Medulla oblongata (tissue), 1 donor: ENCODE measurements at regions not wholly inside any gene's neighbourhood (a gene's known extent, or its start where the extent isn't known, plus 50 kb on each side); places are given as distances from the start of the nearest gene placed in this dataset.

ENCODE experiments used
- DNase-seq: peaks from one replicate; pipeline ENCODE4 v3.0.0-alpha.2; 2015; ENCODE audit errors: extremely low spot score

DNA sequence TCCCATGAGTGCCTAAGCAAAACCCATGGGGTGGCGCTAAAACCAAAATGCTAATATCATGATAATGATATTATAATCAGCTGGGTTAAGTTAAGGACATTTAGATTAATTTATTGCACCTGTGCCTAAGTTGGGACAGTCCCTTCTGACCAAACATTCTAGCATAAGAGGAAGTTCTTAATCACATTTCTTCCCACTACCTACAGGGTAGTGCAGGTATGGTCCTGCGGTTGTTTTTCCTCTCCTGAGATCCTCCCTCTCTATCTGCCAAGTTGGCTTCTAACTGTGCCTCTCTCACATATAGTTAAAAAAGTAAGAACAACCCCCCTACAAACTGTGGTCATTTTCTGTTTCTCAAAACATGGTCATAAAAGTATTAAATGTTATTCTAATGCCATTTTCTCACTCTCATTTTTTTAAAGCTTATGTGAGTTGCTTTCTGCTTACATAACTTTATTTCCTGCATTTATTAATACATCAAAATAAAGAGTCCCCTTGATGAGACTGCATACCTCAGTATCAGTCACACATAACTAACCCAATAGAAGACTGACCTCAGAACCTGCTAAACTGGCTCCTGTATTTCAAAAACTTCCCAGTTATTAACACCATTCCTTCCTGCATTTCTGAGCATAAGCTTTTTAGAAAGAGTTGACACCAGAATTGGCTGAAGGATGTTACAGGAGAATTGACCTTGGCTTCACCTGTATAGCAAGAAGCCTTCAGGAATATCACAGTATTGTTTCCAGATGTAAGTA lies 1332.5 kb downstream of the FSTL5 start:
- DNase-seq = no peak

DNA sequence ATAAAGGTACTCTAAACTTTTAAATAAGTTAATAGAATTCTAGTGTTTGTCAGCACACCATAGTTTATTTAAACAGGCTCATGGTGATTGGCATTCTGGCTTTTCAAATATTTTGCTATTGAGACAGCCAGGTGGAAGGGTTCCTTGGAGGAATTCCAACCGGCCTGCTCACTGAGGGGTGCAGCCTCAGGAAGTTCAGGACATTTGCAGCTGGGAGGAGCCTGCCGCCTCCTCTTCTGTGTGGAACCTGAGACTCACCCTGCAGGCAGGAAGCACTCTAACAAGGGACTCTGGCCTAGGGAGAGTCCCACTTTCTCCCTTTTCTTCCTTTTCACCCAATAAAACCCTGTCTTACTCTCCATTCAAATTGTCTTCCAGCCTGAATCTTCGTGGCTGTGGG lies 1328.0 kb downstream of the FSTL5 start:
- no peak for DNase-seq

DNA sequence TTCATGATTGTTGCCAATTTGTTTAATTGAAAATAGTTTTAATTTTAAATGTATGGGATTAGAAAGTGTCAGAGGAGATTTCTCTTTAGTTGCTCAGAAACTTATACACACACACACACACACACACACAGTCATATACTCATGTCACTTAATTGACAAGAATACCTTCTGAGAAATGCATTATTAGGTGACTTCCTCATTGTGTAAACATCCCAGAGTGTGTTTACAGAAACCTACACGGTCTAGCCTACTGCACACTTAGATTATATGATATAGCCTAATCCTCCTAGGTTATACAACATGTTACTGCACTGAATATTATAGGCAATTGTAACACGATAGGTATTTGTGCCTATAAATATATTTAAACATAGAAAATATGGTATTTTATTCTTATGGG lies 1327.4 kb downstream of the FSTL5 start:
- no peak for DNase-seq

DNA sequence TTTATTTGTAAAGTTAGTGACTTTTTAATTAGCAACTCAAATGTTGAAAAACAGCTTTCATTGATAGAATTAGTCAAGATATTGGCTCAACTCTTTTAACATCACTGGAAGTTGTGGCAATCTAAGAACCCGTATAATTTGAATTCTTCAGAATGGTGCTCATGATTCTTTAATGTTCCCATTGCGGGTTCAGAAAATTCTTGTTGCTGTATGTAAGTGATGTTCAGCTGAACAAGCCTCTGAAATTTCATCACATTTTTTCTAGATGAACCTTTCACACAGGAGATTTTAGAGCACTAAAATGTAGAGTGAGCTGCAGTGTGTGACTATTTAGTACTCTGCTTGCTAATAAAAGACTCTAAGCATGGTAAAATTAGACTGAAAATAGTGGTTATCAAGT lies 1317.7 kb downstream of the FSTL5 start:
- no peak for DNase-seq

DNA sequence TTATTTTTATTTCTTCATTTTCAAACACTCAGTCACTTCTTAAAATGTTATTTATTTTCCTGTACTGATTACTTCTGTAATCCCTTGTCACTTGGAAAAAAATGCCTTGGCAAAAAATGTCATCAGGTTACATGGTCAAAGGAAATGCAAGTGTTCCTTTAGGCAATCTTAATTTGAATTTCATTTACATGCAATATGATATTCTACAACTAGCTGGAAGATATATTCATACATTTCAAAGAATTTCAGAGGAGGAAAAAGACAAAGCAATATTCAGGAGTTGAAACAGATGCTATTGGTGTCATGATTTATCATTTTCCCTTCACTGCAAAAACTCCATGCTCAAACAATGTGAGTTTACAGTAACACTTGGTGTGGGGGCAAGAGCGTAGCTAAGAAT lies 1316.6 kb downstream of the FSTL5 start:
- DNase-seq = no peak

DNA sequence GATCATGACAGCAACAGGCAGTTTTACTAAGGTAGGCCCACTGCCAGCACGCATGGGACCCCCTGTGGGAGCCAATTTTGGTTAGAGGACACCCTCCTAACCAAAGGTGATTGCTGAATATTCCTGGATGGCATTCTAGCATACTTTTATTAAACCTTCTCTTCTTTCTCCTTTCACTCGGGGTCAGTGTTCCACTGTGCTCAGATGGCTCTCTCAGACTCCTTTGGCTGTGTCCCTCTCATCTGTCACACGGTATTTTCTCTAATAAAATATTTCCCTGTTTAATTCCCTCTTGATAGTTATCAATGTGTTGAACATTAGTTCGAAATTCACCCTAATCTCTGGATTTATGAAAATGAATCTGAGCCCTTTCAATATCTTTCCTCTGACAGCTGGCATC lies 1315.3 kb downstream of the FSTL5 start:
- no peak for DNase-seq

DNA sequence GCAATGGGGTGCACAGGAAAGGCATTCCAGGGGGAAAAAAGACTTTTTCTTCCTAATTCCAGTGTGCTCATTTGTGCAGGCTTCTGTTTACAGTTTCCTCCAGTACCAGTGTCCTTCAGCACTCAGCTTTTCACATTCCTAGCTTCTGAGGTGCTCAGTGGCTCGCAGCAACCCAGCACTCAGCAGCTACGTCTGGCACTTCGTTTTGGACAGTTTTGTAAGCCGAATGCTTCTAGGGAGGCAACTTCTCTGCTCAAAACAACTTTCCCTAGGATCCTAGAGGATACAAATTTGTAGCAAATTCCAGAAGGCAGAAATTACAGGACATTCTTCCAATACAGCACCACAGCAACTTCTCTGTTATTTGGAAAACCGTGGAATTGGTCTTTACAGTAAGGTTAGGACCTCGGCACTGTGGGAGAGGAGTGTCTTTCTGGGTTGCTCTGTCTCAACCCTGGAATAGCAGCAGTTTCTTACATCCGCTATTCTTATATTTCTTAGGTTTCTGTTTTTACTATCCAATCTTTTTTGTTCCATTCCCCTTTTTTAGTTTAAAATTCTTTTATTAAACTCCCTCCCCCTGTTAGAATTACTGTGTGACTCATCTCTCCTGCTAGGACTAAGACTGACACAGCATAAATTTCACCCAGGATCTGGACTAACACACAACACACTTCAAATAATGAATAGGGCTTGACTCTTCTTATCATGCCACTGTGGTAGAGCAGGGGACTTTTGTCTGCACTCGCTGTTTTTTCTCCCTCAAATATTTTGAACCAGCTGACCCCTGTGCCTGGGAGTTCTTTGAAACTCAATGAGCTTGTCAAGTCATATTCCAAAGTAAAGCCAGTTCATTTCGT lies 1314.7 kb downstream of the FSTL5 start:
- peak; percentile 9 for DNase-seq

DNA sequence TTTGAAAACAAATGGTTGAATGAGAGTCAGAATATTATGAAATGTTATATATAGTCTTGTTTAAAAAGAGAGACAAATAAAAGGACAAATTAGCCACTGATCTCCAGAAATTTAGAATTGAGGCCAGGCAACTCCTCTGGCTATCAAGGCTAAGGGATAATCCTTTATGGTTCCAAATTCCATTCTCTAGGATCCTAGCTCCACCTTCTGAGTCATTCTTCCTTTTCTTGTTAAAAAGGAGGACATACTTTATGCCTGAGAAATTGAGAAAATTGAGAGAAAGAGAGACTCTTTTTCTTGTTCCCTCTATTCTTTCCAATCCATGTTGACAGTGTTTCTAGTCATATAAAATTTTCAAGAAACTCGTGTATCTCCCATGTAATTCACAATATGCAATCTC lies 1299.5 kb downstream of the FSTL5 start:
- no peak for DNase-seq

DNA sequence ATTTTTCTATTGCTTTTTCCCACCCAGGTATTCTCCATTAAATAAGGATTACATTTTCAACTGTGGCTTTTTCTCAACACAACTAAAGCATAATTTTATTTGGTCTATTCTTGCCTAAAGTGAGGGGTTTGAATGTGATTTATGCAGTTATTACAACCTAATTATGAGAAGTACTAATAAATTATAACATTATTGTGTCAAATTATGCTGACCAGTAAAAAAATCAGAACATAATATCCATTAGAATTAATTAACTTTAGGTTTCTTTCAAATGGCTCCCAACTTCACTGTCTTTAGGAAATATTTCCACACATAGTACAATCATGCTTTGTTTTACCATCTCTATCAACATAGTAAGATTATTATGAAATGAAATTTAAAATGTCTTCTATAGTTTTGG lies 1293.9 kb downstream of the FSTL5 start:
- no peak for DNase-seq

DNA sequence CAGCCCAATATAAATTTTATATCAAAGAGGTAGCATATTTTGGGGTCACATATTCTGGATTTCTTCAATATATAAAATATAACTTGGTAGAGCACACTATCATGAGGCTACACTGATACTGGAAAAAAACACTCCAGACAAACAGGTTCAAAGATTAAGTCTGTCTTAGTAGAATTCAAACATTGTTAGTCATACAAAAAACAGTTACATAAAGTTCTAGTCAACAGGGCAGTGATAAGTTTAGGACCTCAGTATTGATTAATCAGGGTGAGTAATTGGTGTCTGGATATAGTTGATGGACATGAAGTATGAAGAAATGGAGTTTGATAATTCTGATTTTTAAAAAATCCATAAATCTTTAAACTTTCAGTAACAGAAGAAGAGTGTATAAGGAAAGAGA lies 1291.3 kb downstream of the FSTL5 start:
- DNase-seq = no peak

DNA sequence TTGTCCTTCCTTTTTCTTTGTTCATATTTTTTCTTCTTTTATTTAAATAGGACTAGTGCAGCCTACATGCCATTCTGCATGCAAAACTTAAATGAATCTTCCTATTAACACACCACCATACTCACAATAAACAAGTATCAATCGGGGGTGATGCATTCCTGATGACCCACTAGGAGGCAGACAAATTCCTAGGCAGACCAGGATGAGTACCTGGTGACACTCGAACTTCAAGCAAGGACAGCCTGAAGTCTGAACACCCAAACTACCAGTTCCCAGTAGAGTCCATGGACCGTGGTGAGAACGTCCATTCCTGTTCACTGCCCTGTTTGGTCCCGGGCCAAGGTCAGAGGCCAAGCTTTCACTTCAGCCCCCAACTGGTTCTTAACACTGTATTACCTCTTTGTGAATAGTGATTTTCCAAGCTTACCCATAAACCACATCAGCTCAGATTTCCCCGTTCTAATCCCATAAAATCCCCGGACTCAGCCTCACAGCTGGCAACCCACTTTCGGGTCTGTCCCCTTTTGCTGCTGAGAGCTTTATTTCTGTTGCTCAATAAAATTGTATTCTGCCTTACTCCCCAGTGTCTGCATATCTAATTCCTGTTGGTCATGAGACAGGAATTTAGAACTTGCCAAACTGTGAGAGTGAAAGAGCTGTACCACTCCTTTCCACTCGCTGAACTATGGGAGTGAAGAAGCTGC lies 1286.6 kb downstream of the FSTL5 start:
- no peak for DNase-seq

DNA sequence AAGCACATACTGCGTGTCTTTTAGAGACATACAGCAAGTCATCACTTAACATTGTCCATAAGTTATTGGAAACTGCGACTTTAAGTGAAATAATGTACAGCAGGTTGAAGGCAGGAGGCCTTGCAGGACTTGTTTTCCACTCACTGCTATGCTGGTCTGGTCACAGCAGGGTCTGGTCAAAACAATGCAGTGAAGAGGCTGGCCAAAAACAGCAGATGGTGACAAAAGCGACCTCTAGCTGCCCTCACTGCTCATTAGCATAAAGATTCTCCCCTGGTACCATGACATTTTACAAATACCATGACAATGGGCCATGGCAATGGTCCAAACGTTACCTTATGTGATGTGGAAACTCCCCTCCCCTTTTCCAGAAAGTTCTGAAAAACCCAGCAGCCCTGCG lies 1283.6 kb downstream of the FSTL5 start:
- DNase-seq = no peak

DNA sequence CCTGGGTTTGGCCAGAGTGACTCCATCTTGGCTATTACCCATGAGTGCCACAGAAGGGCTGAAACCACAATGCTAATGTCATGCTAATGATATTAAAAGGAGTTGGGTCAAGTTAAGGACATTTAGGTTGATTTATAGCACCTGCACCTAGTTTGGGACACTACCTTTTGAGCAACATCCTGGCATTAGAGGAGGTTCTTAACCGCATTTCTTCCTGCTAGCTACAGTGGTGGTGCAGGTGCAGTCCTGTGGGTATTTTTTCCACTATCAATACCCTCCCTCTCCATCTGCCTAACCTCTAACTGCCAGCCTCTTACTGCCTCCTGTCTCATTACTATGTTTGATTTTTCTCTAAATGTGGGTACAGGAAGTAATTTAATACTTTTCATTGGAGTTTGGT lies 1276.1 kb downstream of the FSTL5 start:
- DNase-seq = no peak

DNA sequence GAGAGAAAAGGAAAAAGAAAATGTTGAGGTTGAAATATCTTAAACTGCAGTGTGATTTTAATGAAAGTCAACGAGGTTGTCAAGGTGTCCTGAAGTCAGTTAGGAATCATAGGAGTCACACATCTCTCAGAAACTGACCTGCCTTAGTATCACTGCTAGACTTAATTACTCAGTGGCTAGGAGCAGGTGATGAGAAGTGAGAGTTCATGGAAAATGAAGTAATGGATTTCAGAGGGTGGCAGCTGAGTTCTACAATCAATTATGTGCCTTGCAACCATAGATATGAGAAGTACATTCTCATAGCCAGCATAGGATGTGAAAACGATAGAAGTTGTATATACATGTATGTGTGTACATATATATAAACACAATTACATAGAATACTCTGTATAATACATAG lies 1269.7 kb downstream of the FSTL5 start:
- DNase-seq = no peak

DNA sequence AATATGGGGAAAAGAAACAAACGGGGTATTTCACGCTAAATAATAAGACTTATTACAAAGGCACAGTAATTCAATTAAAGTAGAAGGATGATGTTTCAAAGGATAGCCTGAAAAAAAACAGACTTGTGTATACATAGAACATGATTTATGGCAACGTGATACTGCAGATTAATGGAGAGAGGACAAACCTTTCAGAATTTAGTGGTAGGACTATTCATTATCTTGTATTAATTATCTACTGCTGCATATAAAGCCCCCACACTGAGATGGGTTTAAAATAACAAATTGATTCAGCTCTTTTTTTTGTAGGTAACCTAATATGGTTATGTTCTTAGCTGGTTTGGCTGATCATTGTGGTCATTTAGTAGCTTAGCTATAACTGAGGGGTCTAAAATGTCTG lies 1269.0 kb downstream of the FSTL5 start:
- no peak for DNase-seq

DNA sequence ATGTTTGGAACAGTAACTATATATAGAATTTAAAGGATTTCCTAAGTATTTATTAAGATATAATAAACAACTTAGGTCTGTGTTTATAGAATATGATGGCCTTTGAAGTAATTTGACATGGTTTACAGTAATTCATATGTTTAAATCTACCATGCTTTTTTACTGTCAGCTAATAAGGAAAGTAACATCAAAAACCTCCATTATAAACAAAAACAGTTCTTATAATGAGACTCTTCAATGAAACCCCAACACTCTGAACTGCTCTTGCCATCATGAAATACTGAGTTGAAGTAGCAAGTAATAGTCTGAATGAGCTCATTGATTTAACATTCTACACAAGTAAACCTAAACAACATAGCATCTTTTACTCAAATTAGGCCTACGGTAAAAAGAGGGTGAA lies 1236.5 kb downstream of the FSTL5 start:
- DNase-seq = no peak

DNA sequence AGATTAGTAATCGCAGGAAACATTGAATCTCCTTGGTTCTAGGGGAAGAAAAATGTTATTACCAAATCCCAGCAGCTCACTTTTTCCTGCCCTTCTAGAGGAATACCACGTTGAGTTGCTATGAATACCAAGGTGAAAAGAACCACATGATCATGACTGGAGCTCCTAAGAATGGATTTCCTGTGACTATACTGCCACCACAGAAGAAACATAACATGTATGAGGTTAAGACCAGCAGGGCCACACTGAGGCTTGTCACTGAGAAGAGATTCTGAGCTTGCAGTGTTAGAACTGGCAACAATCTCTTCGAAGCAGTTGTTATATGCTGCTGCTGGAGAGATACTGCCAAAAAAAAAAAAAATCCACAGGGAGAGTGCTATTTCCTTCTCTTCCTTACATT lies 1235.3 kb downstream of the FSTL5 start:
- no peak for DNase-seq

DNA sequence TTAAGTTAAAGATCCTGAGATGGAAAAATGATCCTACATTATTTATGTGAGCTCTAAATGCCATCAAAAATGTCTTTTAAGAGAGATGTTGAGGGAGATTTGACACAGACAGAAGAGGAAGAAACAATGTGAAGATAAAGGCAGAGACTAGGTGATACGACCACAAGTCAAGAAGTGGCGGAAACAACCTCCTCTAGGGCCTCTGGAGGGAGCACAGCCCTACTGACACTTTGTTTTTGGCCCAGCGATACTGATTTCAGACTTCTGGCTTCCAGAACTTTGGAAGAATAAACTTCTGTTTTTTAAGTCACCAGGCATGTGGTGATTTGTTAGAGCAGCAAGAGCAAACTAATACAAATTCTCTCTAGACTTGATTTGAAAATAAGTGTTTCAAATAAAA lies 1216.1 kb downstream of the FSTL5 start:
- DNase-seq = no peak

DNA sequence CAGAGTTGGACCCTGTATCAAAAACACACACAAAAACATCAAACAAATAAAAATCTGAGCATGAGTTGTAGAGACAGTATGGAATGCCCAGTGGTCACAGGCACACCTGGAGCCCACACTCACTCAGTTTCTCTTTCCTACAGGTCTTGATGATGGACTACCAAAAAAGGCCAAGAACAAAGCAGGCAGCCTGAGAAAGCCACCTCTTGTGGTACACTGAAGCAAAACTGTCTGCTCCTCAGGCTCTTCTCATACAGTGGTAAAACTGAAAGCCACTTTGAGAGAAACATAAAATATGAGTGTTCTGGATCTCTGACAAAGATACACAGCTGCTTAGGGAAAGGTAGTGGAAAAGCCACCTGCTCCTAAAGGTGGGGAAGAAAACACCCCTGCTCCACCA lies 1206.9 kb downstream of the FSTL5 start:
- no peak for DNase-seq

DNA sequence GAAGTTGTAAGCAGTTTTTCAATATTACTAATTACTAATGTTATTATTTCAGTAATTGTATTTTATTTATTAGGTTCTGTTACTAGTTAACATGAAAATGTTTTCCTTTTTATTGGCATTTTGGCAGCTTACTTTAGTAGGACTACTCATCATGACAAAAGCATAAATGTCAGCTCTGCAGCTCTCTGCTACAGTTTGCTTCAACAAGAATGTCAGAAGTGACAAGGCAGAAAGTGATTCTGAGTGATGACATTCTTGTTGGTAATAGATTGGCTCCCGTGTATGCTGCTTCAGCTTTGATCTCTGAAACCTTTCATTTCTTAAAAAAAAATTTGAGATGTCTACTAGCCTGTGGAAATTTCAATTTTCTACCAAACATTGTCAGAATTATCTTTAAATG lies 1193.9 kb downstream of the FSTL5 start:
- DNase-seq = no peak

DNA sequence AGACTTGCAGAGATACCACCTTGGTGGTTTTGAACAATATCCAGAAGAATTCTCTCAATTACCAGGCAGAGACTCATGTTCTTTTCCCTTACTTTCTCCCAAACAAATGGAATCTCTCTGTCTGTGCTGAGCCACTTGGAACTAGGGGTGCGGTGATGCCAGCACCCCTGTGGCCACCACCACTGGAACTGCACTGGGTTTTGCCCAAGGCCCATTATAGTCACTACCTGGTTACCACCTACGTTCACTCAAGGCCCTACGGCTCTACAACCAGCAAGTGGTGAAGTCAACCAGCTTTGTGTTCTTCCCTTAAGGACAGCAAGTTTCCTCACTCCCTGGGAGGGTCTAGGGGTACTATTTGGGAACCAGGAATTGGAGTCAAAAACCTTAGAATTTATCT lies 1183.7 kb downstream of the FSTL5 start:
- no peak for DNase-seq

DNA sequence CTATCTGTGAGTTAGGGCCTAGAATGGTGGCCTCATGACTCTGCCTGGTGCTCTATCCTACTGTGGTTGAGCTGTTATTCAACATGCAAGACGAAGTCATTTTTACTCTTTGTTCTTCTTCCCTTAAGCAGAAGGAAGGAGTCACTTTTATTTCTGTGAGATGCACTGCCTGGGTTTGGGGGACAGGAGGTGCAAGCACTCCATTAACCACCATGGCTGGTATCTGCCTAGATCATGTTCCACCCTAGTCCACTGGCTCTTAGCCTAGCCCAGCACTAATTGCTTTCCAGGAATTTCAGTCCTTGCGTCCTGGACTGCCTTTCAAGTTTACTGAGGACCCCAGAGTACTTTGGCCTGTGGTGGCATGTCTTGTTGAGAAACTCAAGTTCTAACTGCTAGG lies 1182.7 kb downstream of the FSTL5 start:
- no peak for DNase-seq

DNA sequence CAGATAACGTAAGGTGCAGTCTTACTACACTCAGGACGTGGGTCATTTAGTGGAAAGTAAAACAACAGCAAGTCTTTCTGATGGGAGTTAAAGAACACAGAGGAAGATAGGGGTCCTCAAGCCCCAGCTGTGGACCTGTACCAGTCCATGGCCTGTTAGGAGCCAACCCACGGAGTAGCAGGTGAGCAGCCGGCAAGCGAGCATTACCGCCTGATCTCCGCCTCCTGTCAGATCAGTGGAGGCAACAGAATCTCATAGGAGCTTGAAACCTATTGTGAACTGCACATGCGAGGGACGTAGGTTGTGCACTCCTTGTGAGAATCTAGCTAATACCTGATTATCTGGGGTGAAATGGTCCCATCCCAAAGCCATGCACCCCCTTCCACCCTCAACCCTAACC lies 1180.8 kb downstream of the FSTL5 start:
- DNase-seq = no peak
